Stomach smooth muscle (tissue), 2 donors: ENCODE measurements at regions not wholly inside any gene's neighbourhood (a gene's known extent, or its start where the extent isn't known, plus 50 kb on each side); places are given as distances from the start of the nearest gene placed in this dataset.

Experiments
- H3K27ac ChIP-seq: one replicate; pipeline ENCODE4 v1.7.0; 2013; ENCODE audit warnings: mild to moderate bottlenecking, low read length, inconsistent platforms
- H3K27me3 ChIP-seq, 2 donors: one replicate each; pipeline ENCODE4 v1.7.0; 2013; ENCODE audit warnings: low read length in 2 of 2; ENCODE audit not compliant: insufficient read depth in 2 of 2, control insufficient read depth in 1 of 2
- H3K36me3 ChIP-seq, 2 donors: one replicate each; pipeline ENCODE4 v1.7.0; 2013; ENCODE audit warnings: low read length in 2 of 2; ENCODE audit not compliant: control insufficient read depth in 2 of 2, insufficient read depth in 2 of 2
- H3K4me1 ChIP-seq: one replicate; pipeline ENCODE4 v1.7.0; 2013; ENCODE audit warnings: low read length; ENCODE audit not compliant: control insufficient read depth, insufficient read depth
- H3K4me3 ChIP-seq, 2 donors: one replicate each; pipeline ENCODE4 v1.7.0; 2013; ENCODE audit warnings: low read length in 2 of 2
- H3K9ac ChIP-seq, 2 donors: one replicate each; pipeline ENCODE4 v1.7.0; 2013; ENCODE audit warnings: low read length in 2 of 2, mild to moderate bottlenecking in 1 of 2
- H3K9me3 ChIP-seq, 2 donors: one replicate each; pipeline ENCODE4 v1.7.0; 2013; ENCODE audit warnings: low read length in 2 of 2; ENCODE audit not compliant: control insufficient read depth in 2 of 2
- donor health status: healthy.
- donor health status: Pancreatic carcinoma.

DNA sequence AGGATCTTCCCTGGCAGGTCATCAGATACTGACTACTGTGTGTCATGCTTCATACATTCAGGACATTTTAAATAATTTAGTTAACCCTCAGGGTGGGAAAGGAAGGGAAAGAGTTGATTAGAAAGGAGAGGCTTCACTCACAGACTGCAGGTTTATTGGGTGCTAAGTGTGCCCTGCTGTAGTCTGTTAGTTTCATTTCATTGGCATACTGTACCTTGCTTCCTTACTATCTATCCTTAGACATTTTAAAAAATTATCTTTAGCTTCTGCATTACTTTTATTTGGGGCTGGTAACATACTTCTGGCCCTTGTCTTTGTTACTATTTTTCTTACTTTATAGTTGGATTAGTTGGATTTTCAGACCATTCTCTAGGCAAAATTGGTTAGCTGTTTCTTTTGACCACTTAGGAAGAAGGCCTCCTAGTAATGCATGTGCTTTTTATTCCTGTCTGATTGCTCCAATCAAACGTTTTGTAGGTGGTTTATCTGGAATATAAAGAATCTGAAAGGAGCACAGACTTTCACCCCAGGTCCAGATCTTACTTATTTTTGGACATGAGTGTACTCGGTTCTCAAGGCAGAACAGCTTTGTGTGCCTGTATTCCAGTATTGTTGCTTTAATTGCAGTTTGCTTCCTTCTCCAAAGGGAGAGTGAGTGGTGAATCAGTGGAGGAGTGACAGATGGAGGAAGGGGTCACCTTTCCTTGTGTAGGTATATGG lies 82.7 kb upstream of the PRDM1 start:
- Histone ChIP-seq H3K9me3 (no peaks in the 10 kb centered on the region), H3K9ac (no peak overlapping the region), H3K4me1 (no peaks in the 10 kb centered on the region), H3K27me3 (peaks cover 3 to 5% of the 10 kb centered on the region in 2 donors), H3K27ac (no peak overlapping the region), H3K4me3 (no peak overlapping the region), H3K36me3 (no peaks in the 10 kb centered on the region)

DNA sequence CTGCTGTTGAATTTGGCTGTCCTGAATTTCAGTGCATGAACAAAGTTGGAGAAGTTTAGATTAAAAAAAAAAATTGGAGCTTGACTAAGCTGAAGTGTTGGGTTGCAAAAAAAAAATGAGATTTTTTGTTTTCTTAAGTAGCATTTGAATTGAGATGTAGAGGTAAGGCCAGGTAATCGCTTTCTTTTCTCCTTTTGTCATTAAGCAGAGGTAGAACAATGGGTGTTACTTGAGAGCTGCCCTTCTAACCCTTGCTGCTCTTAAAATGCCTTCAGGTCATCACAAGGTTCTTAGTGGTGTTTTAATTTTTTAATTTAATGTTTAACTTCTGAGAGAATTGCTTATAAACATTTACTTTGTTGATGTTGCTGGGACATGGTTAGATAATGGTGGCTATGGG lies 84.1 kb upstream of the PRDM1 start:
- Histone ChIP-seq H3K9ac (no peak overlapping the region), H3K27me3 (peaks cover 7 to 11% of the 10 kb centered on the region in 2 donors), H3K9me3 (no peaks in the 10 kb centered on the region), H3K36me3 (no peaks in the 10 kb centered on the region), H3K27ac (no peak overlapping the region), H3K4me1 (no peaks in the 10 kb centered on the region), H3K4me3 (no peak overlapping the region)

DNA sequence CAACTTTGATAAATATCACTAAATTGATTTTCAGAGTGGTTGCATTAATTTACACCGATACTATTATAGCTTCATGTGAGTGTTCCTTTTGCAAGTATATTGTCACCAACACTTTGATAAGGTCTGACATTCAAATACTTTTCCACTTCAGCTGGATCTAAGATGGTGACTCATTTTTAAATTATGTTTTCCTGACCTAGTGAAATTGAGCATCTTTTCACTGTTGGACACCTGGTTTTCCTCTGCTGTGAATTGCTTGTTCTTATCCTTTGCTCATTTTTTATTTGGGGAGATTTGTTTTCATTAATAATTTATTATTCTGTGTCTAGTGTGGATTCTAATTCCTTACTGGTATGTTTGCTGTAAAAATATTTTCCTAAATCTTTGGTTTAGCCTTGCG lies 85.2 kb upstream of the PRDM1 start:
- no peak overlapping the region for H3K9ac ChIP-seq
- H3K27me3 ChIP-seq = peaks cover 11 to 20% of the 10 kb centered on the region in 2 donors
- no peaks in the 10 kb centered on the region for H3K4me1 ChIP-seq
- H3K36me3 ChIP-seq = no peaks in the 10 kb centered on the region
- no peak overlapping the region for H3K4me3 ChIP-seq
- no peak overlapping the region for H3K27ac ChIP-seq
- H3K9me3 ChIP-seq = no peaks in the 10 kb centered on the region

DNA sequence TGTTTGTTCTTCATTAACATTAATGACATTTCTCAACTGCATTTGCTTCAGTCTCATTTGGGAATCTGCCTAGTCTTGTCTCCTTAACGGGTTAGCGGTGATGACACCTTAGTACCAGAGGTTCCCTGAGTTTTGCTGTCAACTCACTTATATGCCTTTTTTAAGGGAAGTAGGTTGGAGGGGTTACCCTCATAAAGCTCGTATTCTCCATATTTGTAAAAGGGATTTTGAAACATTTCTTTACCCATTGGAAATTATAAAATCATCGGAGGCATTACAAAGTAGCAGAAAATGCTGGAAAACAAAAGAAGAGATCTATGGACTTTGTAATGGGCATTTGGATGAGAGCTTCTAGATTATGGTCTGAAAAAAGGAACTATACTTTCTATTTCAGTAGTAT lies 88.7 kb upstream of the PRDM1 start:
- H3K4me1 ChIP-seq = peaks cover 10% of the 10 kb centered on the region

DNA sequence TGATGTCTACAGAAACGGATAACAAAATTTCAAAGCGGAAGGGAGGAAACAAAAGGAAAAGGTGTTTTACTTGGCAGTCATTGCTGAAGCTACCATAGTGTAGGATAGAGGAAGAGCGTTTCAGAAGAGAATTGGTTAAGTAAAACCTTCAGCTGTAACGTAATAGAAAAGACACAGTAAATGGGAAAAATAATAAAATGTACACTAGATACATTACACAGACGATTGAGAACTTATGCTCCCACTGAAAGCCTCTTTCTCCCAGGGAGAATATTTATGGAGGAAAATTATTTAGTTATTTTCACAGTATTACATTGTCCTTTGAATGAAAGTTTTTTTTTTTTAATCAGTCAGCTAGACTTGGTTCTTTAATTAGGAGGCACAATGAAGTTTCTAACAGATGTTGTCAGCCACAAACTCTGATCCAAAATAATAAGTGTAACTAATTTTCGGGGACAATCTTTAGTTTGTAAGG lies 90.7 kb upstream of the PRDM1 start:
- Histone ChIP-seq H3K27ac (no peak overlapping the region), H3K4me3 (peak overlapping the region; percentile 63 to 70), H3K9ac (no peak overlapping the region), H3K36me3 (no peaks in the 10 kb centered on the region), H3K4me1 (peaks cover 19% of the 10 kb centered on the region), H3K9me3 (peaks cover 0 to 3% of the 10 kb centered on the region in 2 donors), H3K27me3 (peaks cover 51 to 74% of the 10 kb centered on the region in 2 donors)

More for the DNA sequence above, 88.7 kb upstream of the PRDM1 start:
- H3K36me3 ChIP-seq = no peaks in the 10 kb centered on the region
- no peak overlapping the region for H3K27ac ChIP-seq
- peaks cover 40 to 55% of the 10 kb centered on the region in 2 donors for H3K27me3 ChIP-seq
- peaks cover 0 to 3% of the 10 kb centered on the region in 2 donors for H3K9me3 ChIP-seq
- no peak overlapping the region for H3K4me3 ChIP-seq
- H3K9ac ChIP-seq = no peak overlapping the region

GRCh38 chr6:105994591-105995390 lies 91.3 kb upstream of the PRDM1 start:
- peaks cover 58 to 80% of the 10 kb centered on the region in 2 donors for H3K27me3 ChIP-seq

GRCh38 chr6:105994118-105994590 lies 92.0 kb upstream of the PRDM1 start:
- Histone ChIP-seq H3K4me1 (peaks cover 19% of the 10 kb centered on the region), H3K36me3 (no peaks in the 10 kb centered on the region), H3K9me3 (peaks cover 0 to 3% of the 10 kb centered on the region in 2 donors), H3K9ac (peak overlapping the region in 1 of 2 donors; percentile 14), H3K4me3 (peak overlapping the region; percentile 63 to 70), H3K27me3 (peaks cover 62 to 83% of the 10 kb centered on the region in 2 donors), H3K27ac (peak overlapping the region; percentile 32)

More at GRCh38 chr6:105994591-105995390, 91.3 kb upstream of the PRDM1 start:
- Histone ChIP-seq H3K9ac (peak overlapping the region in 1 of 2 donors; percentile 14), H3K4me3 (peak overlapping the region; percentile 63 to 70), H3K4me1 (peaks cover 19% of the 10 kb centered on the region), H3K36me3 (no peaks in the 10 kb centered on the region), H3K27ac (peak overlapping the region; percentile 32), H3K9me3 (peaks cover 0 to 3% of the 10 kb centered on the region in 2 donors)

GRCh38 chr6:105993341-105994117 lies 92.6 kb upstream of the PRDM1 start:
- Histone ChIP-seq H3K27ac (no peak overlapping the region), H3K4me1 (peaks cover 19% of the 10 kb centered on the region), H3K27me3 (peaks cover 66 to 87% of the 10 kb centered on the region in 2 donors), H3K9ac (no peak overlapping the region), H3K36me3 (no peaks in the 10 kb centered on the region), H3K4me3 (peak overlapping the region; percentile 41 to 70), H3K9me3 (peaks cover 0 to 3% of the 10 kb centered on the region in 2 donors)

DNA sequence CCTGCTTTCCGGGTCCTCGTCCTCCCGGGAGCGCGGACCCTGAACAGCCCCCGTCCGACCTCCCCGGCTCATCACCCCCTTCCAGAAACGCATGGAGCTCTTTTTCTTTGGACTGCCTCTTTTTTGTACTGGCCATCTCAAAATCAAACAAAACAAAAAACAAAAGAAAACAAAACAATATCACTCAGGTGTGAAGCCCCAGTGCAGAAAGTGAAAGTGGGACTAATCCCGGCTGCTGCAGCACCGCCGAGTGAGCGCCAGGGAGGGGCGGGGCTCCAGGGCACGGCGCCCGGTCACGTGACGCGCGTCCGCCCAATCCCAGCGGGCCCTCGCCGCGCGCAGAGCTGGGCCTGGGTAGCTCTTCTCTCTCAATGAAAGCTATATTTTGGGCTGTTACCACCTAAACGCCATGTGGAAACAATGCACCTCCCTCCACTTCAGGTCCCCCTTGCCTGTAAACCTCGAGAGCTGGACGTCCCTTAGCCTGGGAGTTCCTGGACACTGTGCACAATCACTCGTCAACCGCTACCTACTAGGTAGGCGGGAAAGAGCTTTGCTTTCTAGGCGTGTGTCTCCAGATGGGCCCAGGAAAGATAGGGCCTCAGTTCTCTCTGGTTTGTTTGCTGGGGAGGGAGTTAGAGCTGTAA lies 93.7 kb upstream of the PRDM1 start:
- H3K9me3 ChIP-seq = peaks cover 0 to 3% of the 10 kb centered on the region in 2 donors
- H3K36me3 ChIP-seq = no peaks in the 10 kb centered on the region
- H3K9ac ChIP-seq = peak overlapping the region in 1 of 2 donors; percentile 37
- H3K4me3 ChIP-seq = peak overlapping the region; percentile 50 to 84
- H3K4me1 ChIP-seq = peaks cover 19% of the 10 kb centered on the region
- peaks cover 66 to 89% of the 10 kb centered on the region in 2 donors for H3K27me3 ChIP-seq
- no peak overlapping the region for H3K27ac ChIP-seq
